CD4-positive, alpha-beta T cell (primary cell): ENCODE measurements at regions not wholly inside any gene's neighbourhood (a gene's known extent, or its start where the extent isn't known, plus 50 kb on each side); places are given as distances from the start of the nearest gene placed in this dataset.

Experiments
- ATAC-seq: fragments of 200-7000 bp; cut with Tn5 transposase; one replicate; pipeline ENCODE4 v1.10.0; 2022; ENCODE audit warnings: mild to moderate bottlenecking; ENCODE audit not compliant: poor library complexity
- CTCF ChIA-PET: fragments of 350-600 bp; sonication (Branson Sonifier 250); formaldehyde crosslinking; loops from one replicate; lab custom pipeline; 2021; ENCODE audit warnings: antibody characterized with exemption, inconsistent platforms; lab: Charles Lee
- POLR2A ChIA-PET: fragments of 350-600 bp; sonication (Branson Sonifier 250); formaldehyde crosslinking; loops from one replicate; lab custom pipeline; 2021; ENCODE audit warnings: antibody characterized with exemption, inconsistent platforms; lab: Charles Lee
- DNase-seq, 14 experiments: peaks; one replicate each; pipeline ENCODE4 v3.0.0-alpha.2; 2013 to 2020; ENCODE audit warnings: mixed read lengths in 2 of 14
- H3K27ac ChIP-seq, 2 donors: one replicate each; pipeline versions ENCODE4 v1.5.1 to v1.7.0; 2013; ENCODE audit warnings: low read length in 2 of 2, low read depth in 1 of 2, mild to moderate bottlenecking in 1 of 2
- H3K27me3 ChIP-seq, 2 experiments: 1 replicate in 1 of 2; 2 replicates in 1 of 2; pipeline versions ENCODE4 v1.6.1 to v1.7.0; 2013; ENCODE audit warnings: low read length in 2 of 2, control low read depth in 1 of 2, mild to moderate bottlenecking in 1 of 2, moderate library complexity in 1 of 2; ENCODE audit not compliant: insufficient read depth in 2 of 2, control insufficient read depth in 1 of 2
- H3K36me3 ChIP-seq: one replicate; pipeline ENCODE4 v1.6.1; 2013; ENCODE audit warnings: low read length, control low read depth; ENCODE audit not compliant: insufficient read depth
- H3K4me1 ChIP-seq: one replicate; pipeline ENCODE4 v1.6.1; 2013; ENCODE audit warnings: low read length, control low read depth; ENCODE audit not compliant: insufficient read depth
- H3K4me3 ChIP-seq: one replicate; pipeline ENCODE4 v1.5.1; 2013; ENCODE audit warnings: mild to moderate bottlenecking, low read length, moderate library complexity
- H3K9me3 ChIP-seq, 2 experiments: 1 replicate in 1 of 2; 2 replicates in 1 of 2; pipeline versions ENCODE4 v1.6.1 to v1.7.0; 2013; ENCODE audit warnings: low read length in 2 of 2, mild to moderate bottlenecking in 2 of 2, control low read depth in 1 of 2, moderate library complexity in 1 of 2; ENCODE audit not compliant: control insufficient read depth in 1 of 2, insufficient read depth in 1 of 2
- H3K27ac Mint-ChIP-seq: one replicate; pipeline ENCODE4 v1.8.0; 2020; ENCODE audit warnings: mixed read lengths
- H3K27me3 Mint-ChIP-seq: one replicate; pipeline ENCODE4 v1.8.0; 2021; ENCODE audit warnings: mixed read lengths
- H3K36me3 Mint-ChIP-seq: one replicate; pipeline ENCODE4 v1.8.0; 2021; ENCODE audit warnings: low read depth, mixed read lengths
- H3K4me1 Mint-ChIP-seq: one replicate; pipeline ENCODE4 v1.8.0; 2021; ENCODE audit warnings: low read depth, mixed read lengths
- H3K4me3 Mint-ChIP-seq: one replicate; pipeline ENCODE4 v1.8.0; 2020; ENCODE audit warnings: mild to moderate bottlenecking, mixed read lengths
- H3K9me3 Mint-ChIP-seq: one replicate; pipeline ENCODE4 v1.8.0; 2020; ENCODE audit warnings: mixed read lengths
- CTCF ChIP-seq: fragments of 200-600 bp; IDR thresholded peaks from one replicate; pipeline ENCODE4 v1.8.0; 2022; ENCODE audit warnings: antibody characterized with exemption, mild to moderate bottlenecking
- intact Hi-C, 2 experiments: fragments of 100-400 bp; cut with DNase I in 1 of 2; cut with micrococcal nuclease in 1 of 2; formaldehyde crosslinking; loops; one replicate each; pipeline versions ENCODE4 v1.15.1 to v1.9.0; 2023 to 2025; cut with DNase I, micrococcal nuclease

- no peak for TF ChIP-seq CTCF
- no peaks in the 10 kb centered on the region for H3K36me3 Mint-ChIP-seq
- intact Hi-C loops = no loop called here
These were observed 490.5 kb downstream of the MAGEE1 start for GRCh38 chrX:76918033-76918432.

GRCh38 chrX:76919761-76920160 is 492.3 kb downstream of the MAGEE1 start:
- ATAC-seq = no peak
- no peak for TF ChIP-seq CTCF
- H3K4me3 Mint-ChIP-seq = no peak overlapping the region
- no peak overlapping the region for H3K4me3 ChIP-seq
- intact Hi-C loops = no loop called here
- no peaks in the 10 kb centered on the region for H3K9me3 ChIP-seq
- H3K9me3 Mint-ChIP-seq = no peaks in the 10 kb centered on the region
- ChIA-PET CTCF (no interaction called here), POLR2A (no interaction called here)
- no peaks in the 10 kb centered on the region for H3K27me3 Mint-ChIP-seq
- no peak overlapping the region for H3K27ac Mint-ChIP-seq
- no peaks in the 10 kb centered on the region for H3K4me1 Mint-ChIP-seq
- no peak overlapping the region for H3K27ac ChIP-seq
- H3K36me3 ChIP-seq = no peaks in the 10 kb centered on the region
- no peak for DNase-seq
- no peaks in the 10 kb centered on the region for H3K27me3 ChIP-seq
- no peaks in the 10 kb centered on the region for H3K36me3 Mint-ChIP-seq
- H3K4me1 ChIP-seq = no peaks in the 10 kb centered on the region

More at GRCh38 chrX:76918033-76918432, 490.5 kb downstream of the MAGEE1 start:
- no peaks in the 10 kb centered on the region for H3K9me3 ChIP-seq
- Mint-ChIP-seq H3K27me3 (no peaks in the 10 kb centered on the region), H3K27ac (no peak overlapping the region), H3K4me1 (no peaks in the 10 kb centered on the region), H3K4me3 (no peak overlapping the region), H3K9me3 (no peaks in the 10 kb centered on the region)
- no peak overlapping the region for H3K27ac ChIP-seq
- ATAC-seq = no peak
- no peak for DNase-seq
- no peaks in the 10 kb centered on the region for H3K36me3 ChIP-seq
- no peaks in the 10 kb centered on the region for H3K4me1 ChIP-seq
- ChIA-PET POLR2A (no interaction called here), CTCF (no interaction called here)
- no peaks in the 10 kb centered on the region for H3K27me3 ChIP-seq
- H3K4me3 ChIP-seq = no peak overlapping the region

- no peak overlapping the region for H3K4me3 ChIP-seq
- H3K4me1 ChIP-seq = no peaks in the 10 kb centered on the region
- ATAC-seq (no peak), DNase-seq (no peak)
- H3K27me3 Mint-ChIP-seq = no peaks in the 10 kb centered on the region
- no peaks in the 10 kb centered on the region for H3K36me3 ChIP-seq
- POLR2A ChIA-PET = no interaction called here
- H3K9me3 Mint-ChIP-seq = no peaks in the 10 kb centered on the region
- CTCF ChIA-PET = no interaction called here
- intact Hi-C loops = no loop called here
- H3K27me3 ChIP-seq = no peaks in the 10 kb centered on the region
- no peak overlapping the region for H3K4me3 Mint-ChIP-seq
- TF ChIP-seq CTCF = no peak
- H3K27ac ChIP-seq = no peak overlapping the region
- H3K4me1 Mint-ChIP-seq = no peaks in the 10 kb centered on the region
- no peaks in the 10 kb centered on the region for H3K36me3 Mint-ChIP-seq
- no peaks in the 10 kb centered on the region for H3K9me3 ChIP-seq
- H3K27ac Mint-ChIP-seq = no peak overlapping the region
These were observed 493.1 kb downstream of the MAGEE1 start for GRCh38 chrX:76920607-76921006.
